ENCODE measurements at regions not wholly inside any gene's neighbourhood (a gene's known extent, or its start where the extent isn't known, plus 50 kb on each side); places are given as distances from the start of the nearest gene placed in this dataset.

GRCh38 chr5:104095527-104095926 is 532.9 kb upstream of the NUDT12 start:
- no peaks in the 10 kb centered on the region for H4K20me1 ChIP-seq (replicated peaks; ENCODE audit: control insufficient read depth, extremely low read depth, insufficient read depth, low read length)
- ChIA-PET CTCF (no interaction called here), POLR2A (no interaction called here)
- H3K9ac ChIP-seq (replicated peaks; ENCODE audit: extremely low read depth, insufficient read depth, low read length), result no peak overlapping the region
- DNase-seq (ENCODE audit: low read depth, low spot score) (no peak), FAIRE-seq (no peak)
- dilution Hi-C loops (cut with MboI; ENCODE audit: extremely low pct_ligation_motif_present, low sequenced_read_pairs) (no loop called here), intact Hi-C loops (cut with micrococcal nuclease) (no loop called here)
- H3K9me3 ChIP-seq (replicated peaks; ENCODE audit: control insufficient read depth, insufficient read depth, low read length), result no peaks in the 10 kb centered on the region
- H3K79me2 ChIP-seq (ENCODE audit: control insufficient read depth, insufficient read depth, low read length), result no peaks in the 10 kb centered on the region
- H3K27ac ChIP-seq (ENCODE audit: insufficient read depth, low read depth, low read length), result no peak overlapping the region
- no peak overlapping the region for H3K4me2 ChIP-seq (ENCODE audit: insufficient read depth, low read length)
- H3K4me1 ChIP-seq (ENCODE audit: control insufficient read depth, extremely low read depth, insufficient read depth, low read length), result no peaks in the 10 kb centered on the region
- no peaks in the 10 kb centered on the region for H3K36me3 ChIP-seq (ENCODE audit: control insufficient read depth in 2 of 2, extremely low read depth in 1 of 2, insufficient read depth in 2 of 2, low read length in 2 of 2)
- TF ChIP-seq POLR2AphosphoS5 (IDR thresholded peaks at IDR 0.05; ENCODE audit: insufficient read depth, low read depth, low read length), result no peak
- no peak for TF ChIP-seq MYC (IDR thresholded peaks at IDR 0.05; ENCODE audit: low read depth, low read length)
- TF ChIP-seq GATA2 (IDR thresholded peaks at IDR 0.05; ENCODE audit: insufficient read depth, insufficient read length, low read depth, low read length), result no peak
- TF ChIP-seq CTCF (IDR thresholded peaks at IDR 0.05; ENCODE audit: extremely low read depth in 1 of 2, insufficient read depth in 1 of 2, low read depth in 1 of 2, low read length in 2 of 2), result no peak
- TF ChIP-seq, protein P1, sequence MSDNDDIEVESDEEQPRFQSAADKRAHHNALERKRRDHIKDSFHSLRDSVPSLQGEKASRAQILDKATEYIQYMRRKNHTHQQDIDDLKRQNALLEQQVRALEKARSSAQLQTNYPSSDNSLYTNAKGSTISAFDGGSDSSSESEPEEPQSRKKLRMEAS (IDR thresholded peaks at IDR 0.05; ENCODE audit: insufficient read depth, insufficient read length), result no peak
- TF ChIP-seq FOS (IDR thresholded peaks at IDR 0.05; ENCODE audit: borderline replicate concordance, insufficient read depth, low read length), result no peak
- TF ChIP-seq JUN (IDR thresholded peaks at IDR 0.05; ENCODE audit: borderline replicate concordance, insufficient read depth, insufficient read length, low read depth), result no peak
- TF ChIP-seq POLR2A (IDR thresholded peaks at IDR 0.05; ENCODE audit: low read depth, low read length), result no peak
- no peak for TF ChIP-seq EZH2 (IDR thresholded peaks at IDR 0.05; ENCODE audit: borderline replicate concordance, low read depth, low read length, severe bottlenecking)
- no peaks in the 10 kb centered on the region for H3K27me3 ChIP-seq (ENCODE audit: control insufficient read depth in 2 of 2, insufficient read depth in 2 of 2, low read length in 2 of 2)
- H3K4me3 ChIP-seq (replicated peaks in 1 of 3; ENCODE audit: insufficient read depth in 1 of 3, low read depth in 1 of 3, low read length in 3 of 3), result no peak overlapping the region
- H2AFZ ChIP-seq (ENCODE audit: low read depth, low read length), result no peak overlapping the region
- H3K9me1 ChIP-seq (replicated peaks; ENCODE audit: control insufficient read depth, extremely low read depth, insufficient read depth, low read length), result no peaks in the 10 kb centered on the region
- BruUV-seq (replicated peaks), result no TSS peak

Data from endothelial cell of umbilical vein (primary cell).